HL-60 (cell line): ENCODE measurements at regions not wholly inside any gene's neighbourhood (a gene's known extent, or its start where the extent isn't known, plus 50 kb on each side); places are given as distances from the start of the nearest gene placed in this dataset.

Experiments
- DNase-seq, 2 experiments: peaks; one replicate each; pipeline ENCODE4 v3.0.0-alpha.2; 2010 to 2020; ENCODE audit warnings: low read depth in 1 of 2, low spot score in 1 of 2
- H3K27ac ChIP-seq: fragments of 250-450 bp; sonication (Bioruptor Pico); replicated peaks from 2 replicates; pipeline ENCODE4 v1.5.1; 2020; ENCODE audit warnings: mild to moderate bottlenecking, moderate library complexity
- H3K27me3 ChIP-seq: fragments of 250-450 bp; sonication (Bioruptor Pico); 2 replicates; pipeline ENCODE4 v1.5.1; 2021; ENCODE audit warnings: mild to moderate bottlenecking, moderate library complexity; ENCODE audit not compliant: insufficient read depth, poor library complexity, severe bottlenecking
- H3K4me3 ChIP-seq: replicated peaks from 2 replicates; pipeline ENCODE4 v1.5.1; 2011; ENCODE audit warnings: mild to moderate bottlenecking, control low read depth, low read length; ENCODE audit not compliant: insufficient read depth
- CTCF ChIP-seq: IDR thresholded peaks from one replicate; pipeline ENCODE4 v1.5.1; 2011; ENCODE audit warnings: low read length, control low read depth, inconsistent platforms; ENCODE audit not compliant: insufficient read depth
- GABPA ChIP-seq: IDR thresholded peaks from 2 replicates; pipeline ENCODE4 v1.6.1; 2012; ENCODE audit warnings: low read depth
- POLR2AphosphoS5 ChIP-seq: IDR thresholded peaks from 2 replicates; pipeline ENCODE4 v1.6.1; 2012; ENCODE audit warnings: low read depth
- SPI1 ChIP-seq: IDR thresholded peaks from 2 replicates; pipeline ENCODE4 v1.6.1; 2012; ENCODE audit warnings: low read depth, mild to moderate bottlenecking, borderline replicate concordance
- TF ChIP-seq, protein P1 (sequence below): IDR thresholded peaks from 2 replicates; pipeline ENCODE4 v1.6.1; 2012; ENCODE audit warnings: low read depth; ENCODE audit not compliant: insufficient replicate concordance

GRCh38 chr2:74036010-74036409, 51.3 kb downstream of the TET3 start:
- DNase-seq, result no peak
- Histone ChIP-seq H3K27me3 (no peaks in the 10 kb centered on the region), H3K27ac (peak overlapping the region; percentile 52), H3K4me3 (no peak overlapping the region)
- no peak for TF ChIP-seq CTCF
- TF ChIP-seq, protein P1, sequence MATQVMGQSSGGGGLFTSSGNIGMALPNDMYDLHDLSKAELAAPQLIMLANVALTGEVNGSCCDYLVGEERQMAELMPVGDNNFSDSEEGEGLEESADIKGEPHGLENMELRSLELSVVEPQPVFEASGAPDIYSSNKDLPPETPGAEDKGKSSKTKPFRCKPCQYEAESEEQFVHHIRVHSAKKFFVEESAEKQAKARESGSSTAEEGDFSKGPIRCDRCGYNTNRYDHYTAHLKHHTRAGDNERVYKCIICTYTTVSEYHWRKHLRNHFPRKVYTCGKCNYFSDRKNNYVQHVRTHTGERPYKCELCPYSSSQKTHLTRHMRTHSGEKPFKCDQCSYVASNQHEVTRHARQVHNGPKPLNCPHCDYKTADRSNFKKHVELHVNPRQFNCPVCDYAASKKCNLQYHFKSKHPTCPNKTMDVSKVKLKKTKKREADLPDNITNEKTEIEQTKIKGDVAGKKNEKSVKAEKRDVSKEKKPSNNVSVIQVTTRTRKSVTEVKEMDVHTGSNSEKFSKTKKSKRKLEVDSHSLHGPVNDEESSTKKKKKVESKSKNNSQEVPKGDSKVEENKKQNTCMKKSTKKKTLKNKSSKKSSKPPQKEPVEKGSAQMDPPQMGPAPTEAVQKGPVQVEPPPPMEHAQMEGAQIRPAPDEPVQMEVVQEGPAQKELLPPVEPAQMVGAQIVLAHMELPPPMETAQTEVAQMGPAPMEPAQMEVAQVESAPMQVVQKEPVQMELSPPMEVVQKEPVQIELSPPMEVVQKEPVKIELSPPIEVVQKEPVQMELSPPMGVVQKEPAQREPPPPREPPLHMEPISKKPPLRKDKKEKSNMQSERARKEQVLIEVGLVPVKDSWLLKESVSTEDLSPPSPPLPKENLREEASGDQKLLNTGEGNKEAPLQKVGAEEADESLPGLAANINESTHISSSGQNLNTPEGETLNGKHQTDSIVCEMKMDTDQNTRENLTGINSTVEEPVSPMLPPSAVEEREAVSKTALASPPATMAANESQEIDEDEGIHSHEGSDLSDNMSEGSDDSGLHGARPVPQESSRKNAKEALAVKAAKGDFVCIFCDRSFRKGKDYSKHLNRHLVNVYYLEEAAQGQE, result no peak
- TF ChIP-seq POLR2AphosphoS5, result no peak
- TF ChIP-seq GABPA, result no peak
- no peak for TF ChIP-seq SPI1

DNA sequence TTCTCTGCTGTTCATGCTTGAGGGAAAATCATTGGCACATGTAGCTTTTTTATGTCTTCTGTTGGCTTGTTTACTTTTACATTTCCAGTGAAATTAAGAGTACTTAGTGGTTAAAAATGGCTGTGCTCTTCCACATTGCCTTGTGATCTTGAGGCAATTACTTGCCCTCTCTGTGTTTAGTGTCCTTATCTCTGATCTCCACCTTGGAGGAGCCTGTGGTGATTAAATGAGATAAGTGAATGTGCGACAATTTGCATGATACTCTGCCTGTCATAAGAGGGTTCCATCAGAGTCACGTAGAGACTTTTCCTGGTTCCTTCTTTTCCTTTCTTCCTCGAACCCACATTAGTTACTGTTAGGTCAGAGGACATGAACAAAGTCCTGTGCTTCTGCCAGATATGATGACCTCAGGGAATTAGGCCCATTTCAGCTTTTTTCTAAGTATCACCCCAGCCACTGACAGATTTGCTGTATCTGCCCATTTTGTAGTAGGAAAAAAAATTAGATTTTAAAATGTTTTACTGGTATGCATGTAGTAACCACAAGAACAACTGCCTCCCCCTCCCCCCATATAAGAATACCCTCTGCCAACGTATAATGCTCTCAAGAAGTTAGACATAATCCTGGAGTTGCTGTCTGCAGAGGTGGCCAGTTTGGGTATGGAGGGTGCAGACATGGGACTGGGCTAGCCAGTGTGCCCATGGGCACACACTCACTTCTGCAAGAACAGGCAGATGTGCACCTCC, 51.9 kb downstream of the TET3 start:
- H3K27me3 ChIP-seq, result no peaks in the 10 kb centered on the region
- H3K27ac ChIP-seq, result peak overlapping the region; percentile 52
- no peak for TF ChIP-seq CTCF
- TF ChIP-seq POLR2AphosphoS5, result no peak
- TF ChIP-seq, protein P1, result no peak
- no peak for TF ChIP-seq SPI1
- TF ChIP-seq GABPA, result no peak
- DNase-seq, result no peak
- no peak overlapping the region for H3K4me3 ChIP-seq

DNA sequence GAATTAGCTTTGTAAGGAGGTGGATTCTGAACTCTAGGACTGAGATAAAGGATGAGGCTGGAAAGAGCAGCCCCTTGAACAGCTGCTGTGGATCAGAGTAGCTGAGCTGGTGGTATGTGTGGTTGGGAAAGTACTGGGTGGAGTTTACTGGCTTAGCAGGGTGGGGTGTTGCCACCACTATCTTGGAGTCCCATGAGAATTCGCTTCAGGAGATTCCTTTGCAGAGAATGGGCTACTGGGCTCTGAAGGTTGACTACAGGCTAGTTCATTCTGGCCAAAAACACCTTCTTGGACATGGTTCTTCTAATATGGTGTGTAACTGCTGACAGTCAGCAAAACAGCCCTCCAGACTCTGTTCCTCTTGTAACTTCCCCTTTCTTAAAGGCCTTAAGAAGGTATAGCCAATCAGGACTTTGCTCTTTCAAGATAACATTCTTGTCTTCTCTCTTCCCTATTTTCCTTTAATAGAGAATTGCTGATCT, 52.7 kb downstream of the TET3 start:
- Histone ChIP-seq H3K27me3 (no peaks in the 10 kb centered on the region), H3K27ac (peak overlapping the region; percentile 52), H3K4me3 (no peak overlapping the region)
- TF ChIP-seq CTCF (no peak), SPI1 (peak; percentile 94)
- DNase-seq, result peak; percentile 41 to 80

GRCh38 chr2:74039611-74040010, 54.9 kb downstream of the TET3 start:
- H3K27me3 ChIP-seq, result no peaks in the 10 kb centered on the region
- no peak overlapping the region for H3K27ac ChIP-seq
- TF ChIP-seq POLR2AphosphoS5, result no peak
- H3K4me3 ChIP-seq, result no peak overlapping the region
- DNase-seq, result no peak
